ENCODE measurements at regions not wholly inside any gene's neighbourhood (a gene's known extent, or its start where the extent isn't known, plus 50 kb on each side); places are given as distances from the start of the nearest gene placed in this dataset.

GRCh38 chr22:27393371-27393770 lies 408.2 kb downstream of the MN1 start:
- H3K27ac ChIP-seq = no peak overlapping the region
- no peaks in the 10 kb centered on the region for H3K4me1 ChIP-seq
- no peaks in the 10 kb centered on the region for H3K27me3 ChIP-seq
- no peaks in the 10 kb centered on the region for H3K9me3 ChIP-seq
- no peak for TF ChIP-seq POLR2A (IDR thresholded peaks at IDR 0.05)
- TF ChIP-seq, protein P1, sequence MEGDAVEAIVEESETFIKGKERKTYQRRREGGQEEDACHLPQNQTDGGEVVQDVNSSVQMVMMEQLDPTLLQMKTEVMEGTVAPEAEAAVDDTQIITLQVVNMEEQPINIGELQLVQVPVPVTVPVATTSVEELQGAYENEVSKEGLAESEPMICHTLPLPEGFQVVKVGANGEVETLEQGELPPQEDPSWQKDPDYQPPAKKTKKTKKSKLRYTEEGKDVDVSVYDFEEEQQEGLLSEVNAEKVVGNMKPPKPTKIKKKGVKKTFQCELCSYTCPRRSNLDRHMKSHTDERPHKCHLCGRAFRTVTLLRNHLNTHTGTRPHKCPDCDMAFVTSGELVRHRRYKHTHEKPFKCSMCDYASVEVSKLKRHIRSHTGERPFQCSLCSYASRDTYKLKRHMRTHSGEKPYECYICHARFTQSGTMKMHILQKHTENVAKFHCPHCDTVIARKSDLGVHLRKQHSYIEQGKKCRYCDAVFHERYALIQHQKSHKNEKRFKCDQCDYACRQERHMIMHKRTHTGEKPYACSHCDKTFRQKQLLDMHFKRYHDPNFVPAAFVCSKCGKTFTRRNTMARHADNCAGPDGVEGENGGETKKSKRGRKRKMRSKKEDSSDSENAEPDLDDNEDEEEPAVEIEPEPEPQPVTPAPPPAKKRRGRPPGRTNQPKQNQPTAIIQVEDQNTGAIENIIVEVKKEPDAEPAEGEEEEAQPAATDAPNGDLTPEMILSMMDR (IDR thresholded peaks at IDR 0.05) = no peak
- DNase-seq = no peak
- H3K4me3 ChIP-seq = no peak overlapping the region
- no peaks in the 10 kb centered on the region for H3K36me3 ChIP-seq

- no peak overlapping the region for H3K4me3 ChIP-seq
- DNase-seq = no peak
- no peaks in the 10 kb centered on the region for H3K36me3 ChIP-seq
- TF ChIP-seq POLR2A (IDR thresholded peaks at IDR 0.05) = no peak
- TF ChIP-seq, protein P1 (IDR thresholded peaks at IDR 0.05) = no peak
- H3K27me3 ChIP-seq = no peaks in the 10 kb centered on the region
- no peak overlapping the region for H3K27ac ChIP-seq
- no peaks in the 10 kb centered on the region for H3K9me3 ChIP-seq
- H3K4me1 ChIP-seq = no peaks in the 10 kb centered on the region
Measured at GRCh38 chr22:27394806-27395404, 406.7 kb downstream of the MN1 start.

DNA sequence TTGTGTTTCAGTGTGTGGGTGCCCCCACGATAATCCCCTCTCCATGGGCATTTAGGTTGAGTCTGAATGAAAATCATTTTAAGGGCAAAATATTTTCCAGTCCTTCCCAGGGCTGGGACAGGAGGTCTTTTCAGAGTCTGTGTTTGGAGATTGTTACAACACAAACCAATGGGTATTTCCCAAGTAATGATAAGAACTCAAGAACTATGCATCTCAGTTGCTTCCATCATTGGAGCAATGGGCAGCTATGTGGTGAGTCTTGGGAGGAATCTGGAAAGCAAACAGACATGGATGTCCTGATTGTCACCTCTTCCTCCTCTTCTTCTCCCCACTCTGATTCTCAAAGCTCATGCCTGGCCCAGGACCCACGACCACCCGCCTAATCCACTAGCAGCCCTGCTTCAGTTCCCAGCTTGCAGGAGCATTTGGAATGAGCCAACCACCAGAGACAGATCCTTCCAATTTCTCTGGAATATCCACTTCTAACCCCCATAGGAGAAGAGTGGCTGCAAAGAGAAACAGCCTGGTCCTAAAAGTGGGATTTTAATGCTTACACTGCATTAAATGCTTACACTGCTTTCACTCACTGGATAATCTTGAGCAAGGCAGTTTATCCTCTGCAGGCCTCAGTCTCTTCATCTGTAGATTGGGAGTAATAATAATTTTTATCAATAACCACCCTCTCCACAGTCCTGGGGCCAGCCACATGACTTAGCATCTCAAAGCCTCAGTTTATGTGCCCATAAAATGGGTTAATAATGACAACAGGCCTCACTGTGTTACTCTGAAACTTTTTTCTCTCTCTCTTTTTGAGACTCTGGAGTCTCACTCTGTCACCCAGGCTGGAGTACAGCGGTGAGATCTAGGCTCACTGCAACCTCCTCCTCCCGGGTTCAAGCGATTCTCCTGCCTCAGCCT lies 404.3 kb downstream of the MN1 start:
- DNase-seq = no peak
- no peak overlapping the region for H3K27ac ChIP-seq

GRCh38 chr22:27397954-27398342 lies 403.6 kb downstream of the MN1 start:
- H3K27me3 ChIP-seq = no peaks in the 10 kb centered on the region
- no peak overlapping the region for H3K4me3 ChIP-seq
- no peak for TF ChIP-seq POLR2A (IDR thresholded peaks at IDR 0.05)
- TF ChIP-seq, protein P1 (IDR thresholded peaks at IDR 0.05) = no peak
- H3K4me1 ChIP-seq = no peaks in the 10 kb centered on the region
- DNase-seq = peak in 1 of 3 donors; percentile 60
- H3K9me3 ChIP-seq = no peaks in the 10 kb centered on the region
- no peaks in the 10 kb centered on the region for H3K36me3 ChIP-seq
- no peak overlapping the region for H3K27ac ChIP-seq

More for the DNA sequence above, 404.3 kb downstream of the MN1 start:
- TF ChIP-seq, protein P1 (IDR thresholded peaks at IDR 0.05) = no peak
- no peak for TF ChIP-seq POLR2A (IDR thresholded peaks at IDR 0.05)
- no peak overlapping the region for H3K4me3 ChIP-seq
- H3K9me3 ChIP-seq = no peaks in the 10 kb centered on the region
- no peaks in the 10 kb centered on the region for H3K4me1 ChIP-seq
- H3K36me3 ChIP-seq = no peaks in the 10 kb centered on the region
- no peaks in the 10 kb centered on the region for H3K27me3 ChIP-seq

DNA sequence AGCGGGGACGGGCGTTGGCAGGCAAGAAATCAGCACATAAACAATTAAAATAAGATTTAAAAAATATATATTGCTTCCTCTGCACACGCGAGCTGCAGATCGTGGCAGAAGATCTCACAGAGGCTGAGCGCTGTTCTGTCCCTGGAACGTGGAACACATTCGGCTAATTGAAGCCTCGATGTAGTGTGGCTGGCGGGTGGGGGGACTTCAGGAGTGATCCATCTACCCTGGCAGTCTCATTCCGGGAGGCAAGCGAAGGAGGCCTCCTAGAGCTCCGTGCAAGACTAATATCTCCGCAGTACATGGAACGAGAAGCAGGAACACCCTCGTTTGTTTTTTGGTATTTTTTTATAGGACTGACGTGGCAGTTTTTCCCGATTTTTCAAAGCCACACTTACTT lies 402.4 kb downstream of the MN1 start:
- no peaks in the 10 kb centered on the region for H3K36me3 ChIP-seq
- TF ChIP-seq, protein P1 (IDR thresholded peaks at IDR 0.05) = no peak
- TF ChIP-seq POLR2A (IDR thresholded peaks at IDR 0.05) = no peak
- no peak overlapping the region for H3K4me3 ChIP-seq
- H3K9me3 ChIP-seq = no peaks in the 10 kb centered on the region
- H3K27me3 ChIP-seq = no peaks in the 10 kb centered on the region
- H3K4me1 ChIP-seq = no peaks in the 10 kb centered on the region
- DNase-seq = no peak
- no peak overlapping the region for H3K27ac ChIP-seq

Data from Peyer's patch (tissue), 4 donors.